HL-60 (cell line): ENCODE measurements at regions not wholly inside any gene's neighbourhood (a gene's known extent, or its start where the extent isn't known, plus 50 kb on each side); places are given as distances from the start of the nearest gene placed in this dataset.

Experiments
- POLR2AphosphoS5 ChIP-seq: IDR thresholded peaks from 2 replicates; pipeline ENCODE4 v1.6.1; 2012; ENCODE audit warnings: low read depth
- SPI1 ChIP-seq: IDR thresholded peaks from 2 replicates; pipeline ENCODE4 v1.6.1; 2012; ENCODE audit warnings: low read depth, mild to moderate bottlenecking, borderline replicate concordance
- TF ChIP-seq, protein P1 (sequence below): IDR thresholded peaks from one replicate; pipeline ENCODE4 v1.5.1; 2011; ENCODE audit warnings: low read length, control low read depth, inconsistent platforms; ENCODE audit not compliant: insufficient read depth

GRCh38 chr3:95048564-95048963 is 985.7 kb downstream of the NSUN3 start:
- TF ChIP-seq, protein P1, sequence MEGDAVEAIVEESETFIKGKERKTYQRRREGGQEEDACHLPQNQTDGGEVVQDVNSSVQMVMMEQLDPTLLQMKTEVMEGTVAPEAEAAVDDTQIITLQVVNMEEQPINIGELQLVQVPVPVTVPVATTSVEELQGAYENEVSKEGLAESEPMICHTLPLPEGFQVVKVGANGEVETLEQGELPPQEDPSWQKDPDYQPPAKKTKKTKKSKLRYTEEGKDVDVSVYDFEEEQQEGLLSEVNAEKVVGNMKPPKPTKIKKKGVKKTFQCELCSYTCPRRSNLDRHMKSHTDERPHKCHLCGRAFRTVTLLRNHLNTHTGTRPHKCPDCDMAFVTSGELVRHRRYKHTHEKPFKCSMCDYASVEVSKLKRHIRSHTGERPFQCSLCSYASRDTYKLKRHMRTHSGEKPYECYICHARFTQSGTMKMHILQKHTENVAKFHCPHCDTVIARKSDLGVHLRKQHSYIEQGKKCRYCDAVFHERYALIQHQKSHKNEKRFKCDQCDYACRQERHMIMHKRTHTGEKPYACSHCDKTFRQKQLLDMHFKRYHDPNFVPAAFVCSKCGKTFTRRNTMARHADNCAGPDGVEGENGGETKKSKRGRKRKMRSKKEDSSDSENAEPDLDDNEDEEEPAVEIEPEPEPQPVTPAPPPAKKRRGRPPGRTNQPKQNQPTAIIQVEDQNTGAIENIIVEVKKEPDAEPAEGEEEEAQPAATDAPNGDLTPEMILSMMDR: no peak
- TF ChIP-seq POLR2AphosphoS5 (no peak), SPI1 (no peak)
